ENCODE measurements at regions not wholly inside any gene's neighbourhood (a gene's known extent, or its start where the extent isn't known, plus 50 kb on each side); places are given as distances from the start of the nearest gene placed in this dataset.

DNA sequence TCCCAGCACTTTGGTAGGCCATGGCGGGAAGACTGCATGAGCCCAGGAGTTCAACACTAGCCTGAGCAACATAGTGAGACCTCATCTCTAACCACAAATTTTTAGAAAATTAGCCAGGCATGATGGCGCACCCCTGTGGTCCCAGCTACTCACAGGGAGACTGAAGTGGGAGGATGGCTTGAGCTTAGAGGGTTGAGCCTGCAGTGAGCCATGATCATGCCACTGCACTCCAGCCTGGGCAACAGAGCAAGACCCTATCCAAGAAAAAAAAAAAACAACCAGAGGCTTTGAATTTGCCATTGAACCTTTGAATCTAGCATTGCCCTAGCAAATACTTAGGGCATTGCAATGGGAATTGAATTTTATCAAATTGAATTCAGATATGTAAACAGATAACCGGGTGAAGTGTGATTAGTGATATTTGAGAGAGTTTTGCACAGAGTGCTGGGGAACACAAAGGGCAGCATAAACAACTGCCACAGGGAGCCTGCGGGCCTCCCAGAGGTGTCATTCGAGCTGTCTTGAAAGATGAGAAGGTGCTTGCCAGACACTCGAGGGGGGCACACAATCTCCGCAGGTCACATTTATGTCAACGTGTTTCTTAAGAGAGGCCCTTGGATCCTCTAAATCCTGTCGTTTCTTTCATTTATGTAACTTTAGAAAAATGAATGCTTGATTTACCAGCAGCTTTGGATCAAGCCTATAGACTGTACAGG, 200.3 kb downstream of the AASDH start:
- Mint-ChIP-seq H3K27ac (no peak overlapping the region), H3K4me1 (ENCODE audit: low read depth) (no peaks in the 10 kb centered on the region), H3K36me3 (ENCODE audit: insufficient read depth in 2 of 2) (no peaks in the 10 kb centered on the region), H3K4me3 (no peak overlapping the region), H3K27me3 (ENCODE audit: low read depth) (peaks cover 6% of the 10 kb centered on the region), H3K9me3 (peaks cover 0 to 2% of the 10 kb centered on the region in 2 donors)
- no peak for ATAC-seq (replicated peaks in 1 of 2)
- no peak for DNase-seq

DNA sequence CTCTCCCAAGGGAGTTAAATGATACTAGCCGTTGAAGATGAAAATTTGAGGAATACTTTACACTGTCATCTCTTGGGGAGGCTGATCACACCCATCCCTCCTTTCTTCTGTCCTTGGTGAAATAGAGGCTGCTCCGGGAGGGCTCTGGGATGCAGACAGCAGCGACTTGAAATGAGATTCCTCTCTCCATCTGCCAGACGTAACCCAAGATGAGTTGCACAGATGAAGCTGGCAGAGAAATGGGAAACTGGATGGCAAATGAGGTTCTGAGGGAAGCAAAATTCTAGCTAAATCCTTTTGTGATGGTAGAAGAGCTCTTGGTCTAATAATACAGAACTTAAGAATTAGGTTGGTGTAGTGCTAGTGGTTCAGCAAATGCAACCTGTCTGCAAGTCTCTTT, 201.4 kb downstream of the AASDH start:
- peaks cover 11% of the 10 kb centered on the region for H3K4me1 Mint-ChIP-seq (ENCODE audit: low read depth)
- ATAC-seq (replicated peaks in 1 of 2): no peak
- H3K27me3 Mint-ChIP-seq (ENCODE audit: low read depth): peaks cover 6% of the 10 kb centered on the region

DNA sequence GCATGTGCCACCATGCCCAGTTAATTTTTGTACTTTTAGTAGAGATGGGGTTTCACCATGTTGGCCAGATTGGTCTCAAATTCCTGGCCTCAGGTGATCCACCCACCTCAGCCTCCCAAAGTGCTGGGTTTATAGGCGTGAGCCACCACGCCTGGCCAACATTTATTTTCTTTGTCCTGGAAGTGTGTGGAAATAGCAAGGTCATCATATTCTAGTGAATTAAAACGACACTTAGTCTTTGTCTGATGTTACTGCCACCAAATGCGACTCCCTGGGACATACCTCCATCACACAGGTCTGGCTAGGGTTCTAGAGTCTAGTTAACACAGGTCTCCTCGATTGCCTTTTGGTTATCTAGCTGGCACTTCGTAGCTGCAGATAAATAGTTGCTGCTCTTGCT, 203.1 kb downstream of the AASDH start:
- Mint-ChIP-seq H3K9me3 (no peaks in the 10 kb centered on the region), H3K4me3 (no peak overlapping the region), H3K4me1 (ENCODE audit: low read depth) (peaks cover 13% of the 10 kb centered on the region), H3K27ac (no peak overlapping the region), H3K27me3 (ENCODE audit: low read depth) (peaks cover 6% of the 10 kb centered on the region), H3K36me3 (ENCODE audit: insufficient read depth in 2 of 2) (no peaks in the 10 kb centered on the region)
- DNase-seq (no peak), ATAC-seq (replicated peaks in 1 of 2) (no peak)

More for the DNA sequence above, 201.4 kb downstream of the AASDH start:
- Mint-ChIP-seq H3K36me3 (ENCODE audit: insufficient read depth in 2 of 2) (no peaks in the 10 kb centered on the region), H3K9me3 (no peaks in the 10 kb centered on the region), H3K27ac (no peak overlapping the region), H3K4me3 (no peak overlapping the region)
- DNase-seq: no peak

DNA sequence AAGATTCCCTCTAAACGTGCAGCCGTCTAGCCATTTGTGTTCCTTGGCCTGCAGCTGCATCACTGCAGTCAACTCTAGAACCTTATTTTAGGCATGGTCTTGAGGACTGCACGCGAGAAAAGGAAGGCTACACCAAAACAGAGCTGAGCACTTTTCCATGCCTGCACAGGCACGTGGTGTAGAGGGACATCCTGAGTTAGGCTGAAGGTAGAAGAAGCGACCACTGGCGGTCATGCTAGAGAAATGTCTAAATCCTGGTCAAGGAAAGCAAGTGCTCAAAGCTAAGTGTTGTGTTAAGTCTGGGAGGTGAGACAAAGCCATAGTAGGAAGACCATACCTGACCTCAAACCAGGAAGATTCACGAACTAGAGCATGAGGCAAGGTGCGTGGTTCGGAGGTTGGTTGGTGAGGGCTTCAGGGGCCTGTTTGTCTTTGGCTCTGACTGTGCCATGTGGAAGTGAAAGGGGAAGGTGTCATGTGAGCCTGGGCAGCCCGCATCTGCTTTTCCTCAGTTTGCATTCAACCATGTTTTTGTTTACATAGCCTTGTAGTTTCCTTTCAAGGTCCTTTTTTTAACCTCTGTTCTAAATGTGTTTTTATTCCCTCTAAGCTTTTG, 203.8 kb downstream of the AASDH start:
- Mint-ChIP-seq H3K4me1 (ENCODE audit: low read depth) (peaks cover 13% of the 10 kb centered on the region), H3K27ac (no peak overlapping the region), H3K4me3 (no peak overlapping the region), H3K36me3 (ENCODE audit: insufficient read depth in 2 of 2) (no peaks in the 10 kb centered on the region), H3K9me3 (no peaks in the 10 kb centered on the region), H3K27me3 (ENCODE audit: low read depth) (peaks cover 2% of the 10 kb centered on the region)
- ATAC-seq (replicated peaks in 1 of 2): no peak
- no peak for DNase-seq

GRCh38 chr4:56182356-56182755, 204.9 kb downstream of the AASDH start:
- Mint-ChIP-seq H3K4me1 (ENCODE audit: low read depth) (peaks cover 13% of the 10 kb centered on the region), H3K9me3 (peaks cover 0 to 4% of the 10 kb centered on the region in 2 donors), H3K36me3 (ENCODE audit: insufficient read depth in 2 of 2) (peaks cover 0 to 2% of the 10 kb centered on the region in 2 donors), H3K27ac (peak overlapping the region; percentile 35), H3K27me3 (ENCODE audit: low read depth) (peaks cover 8% of the 10 kb centered on the region), H3K4me3 (no peak overlapping the region)
- ATAC-seq (replicated peaks in 1 of 2) (no peak), DNase-seq (no peak)

DNA sequence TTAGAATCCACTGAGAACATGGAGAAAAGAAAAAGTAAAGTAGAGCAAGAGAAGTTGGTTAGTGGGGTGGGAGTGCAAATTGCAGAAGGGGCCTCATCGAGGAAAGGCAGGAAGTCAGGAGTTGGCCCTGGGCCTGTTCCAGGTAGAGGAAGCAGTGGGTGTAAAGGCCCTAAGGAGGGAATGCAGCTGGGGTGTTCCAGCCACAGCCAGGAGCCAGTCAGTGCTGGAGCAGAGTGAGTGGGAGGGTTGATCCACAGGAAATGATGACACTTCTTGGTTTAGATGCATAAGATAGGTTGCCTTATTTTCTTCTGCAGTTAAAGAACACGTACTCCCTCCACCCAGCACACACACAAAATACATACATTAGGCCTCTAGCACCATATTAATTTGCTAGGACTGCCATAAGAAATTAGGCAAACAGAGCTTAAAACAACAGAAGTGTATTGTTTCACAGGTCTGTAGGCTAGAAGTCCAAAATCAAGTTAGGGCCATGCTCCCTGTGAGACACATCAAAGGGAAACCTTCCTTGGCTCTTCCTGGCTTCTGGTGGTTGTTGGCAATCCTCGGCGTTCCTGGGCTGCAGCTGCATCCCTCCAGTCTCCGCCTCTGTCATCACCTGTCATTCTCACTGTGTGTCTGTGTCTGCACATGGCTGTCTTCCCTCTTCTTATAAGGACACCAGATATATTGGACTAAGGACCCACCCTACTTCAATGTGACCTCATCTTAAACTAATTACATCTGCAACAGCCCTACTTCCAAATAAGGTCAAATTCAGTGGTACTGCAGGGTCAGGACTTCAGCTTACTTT, 205.9 kb downstream of the AASDH start:
- H3K27ac Mint-ChIP-seq: peak overlapping the region; percentile 87
- peak; percentile 69 to 100 for ATAC-seq (replicated peaks in 1 of 2)
- DNase-seq: peak; percentile 10 to 55
- H3K27me3 Mint-ChIP-seq (ENCODE audit: low read depth): peaks cover 8% of the 10 kb centered on the region
- peaks cover 5 to 9% of the 10 kb centered on the region in 2 donors for H3K9me3 Mint-ChIP-seq
- peaks cover 13% of the 10 kb centered on the region for H3K4me1 Mint-ChIP-seq (ENCODE audit: low read depth)
- peak overlapping the region; percentile 14 to 63 for H3K4me3 Mint-ChIP-seq
- H3K36me3 Mint-ChIP-seq (ENCODE audit: insufficient read depth in 2 of 2): peaks cover 2 to 9% of the 10 kb centered on the region in 2 donors

- peaks cover 1 to 5% of the 10 kb centered on the region in 2 donors for H3K36me3 Mint-ChIP-seq (ENCODE audit: insufficient read depth in 2 of 2)
- H3K27ac Mint-ChIP-seq: no peak overlapping the region
- DNase-seq (no peak), ATAC-seq (replicated peaks in 1 of 2) (no peak)
- H3K4me1 Mint-ChIP-seq (ENCODE audit: low read depth): no peaks in the 10 kb centered on the region
- H3K4me3 Mint-ChIP-seq: no peak overlapping the region
- H3K9me3 Mint-ChIP-seq: peaks cover 2 to 3% of the 10 kb centered on the region in 2 donors
- peaks cover 37% of the 10 kb centered on the region for H3K27me3 Mint-ChIP-seq (ENCODE audit: low read depth)
These were observed 218.2 kb downstream of the AASDH start for GRCh38 chr4:56169061-56169460.

DNA sequence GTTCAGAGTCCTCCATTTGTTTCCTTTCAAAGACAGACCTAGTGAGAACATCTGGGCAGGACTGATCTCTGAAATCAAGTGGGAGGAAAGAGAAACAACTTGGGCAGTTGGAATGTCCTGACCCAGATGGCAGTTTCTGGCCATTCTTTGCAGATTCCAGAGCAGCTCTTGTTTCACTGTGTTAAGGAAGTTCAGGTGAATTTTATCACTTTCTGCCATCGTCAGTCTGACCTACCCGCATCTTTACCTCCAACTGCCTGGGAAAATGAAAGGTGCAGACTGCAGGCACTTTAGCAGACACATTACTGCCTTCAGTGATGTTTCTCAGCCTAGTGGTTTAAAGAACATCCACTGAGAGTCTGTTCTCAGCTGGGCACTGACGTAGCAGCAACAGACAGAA, 216.2 kb downstream of the CEP135 start:
- no peak overlapping the region for H3K4me3 Mint-ChIP-seq
- peaks cover 1 to 5% of the 10 kb centered on the region in 2 donors for H3K36me3 Mint-ChIP-seq (ENCODE audit: insufficient read depth in 2 of 2)
- DNase-seq: no peak
- H3K9me3 Mint-ChIP-seq: peaks cover 2 to 3% of the 10 kb centered on the region in 2 donors
- no peaks in the 10 kb centered on the region for H3K4me1 Mint-ChIP-seq (ENCODE audit: low read depth)
- H3K27ac Mint-ChIP-seq: no peak overlapping the region
- H3K27me3 Mint-ChIP-seq (ENCODE audit: low read depth): peaks cover 23% of the 10 kb centered on the region
- no peak for ATAC-seq (replicated peaks in 1 of 2)

GRCh38 chr4:56160636-56161035, 211.9 kb downstream of the CEP135 start:
- DNase-seq (no peak), ATAC-seq (replicated peaks in 1 of 2) (no peak)
- no peak overlapping the region for H3K27ac Mint-ChIP-seq
- H3K36me3 Mint-ChIP-seq (ENCODE audit: insufficient read depth in 2 of 2): no peaks in the 10 kb centered on the region
- H3K9me3 Mint-ChIP-seq: no peaks in the 10 kb centered on the region
- H3K4me1 Mint-ChIP-seq (ENCODE audit: low read depth): no peaks in the 10 kb centered on the region
- H3K4me3 Mint-ChIP-seq: no peak overlapping the region
- H3K27me3 Mint-ChIP-seq (ENCODE audit: low read depth): peaks cover 7% of the 10 kb centered on the region

- Mint-ChIP-seq H3K4me1 (ENCODE audit: low read depth) (no peaks in the 10 kb centered on the region), H3K9me3 (no peaks in the 10 kb centered on the region), H3K36me3 (ENCODE audit: insufficient read depth in 2 of 2) (no peaks in the 10 kb centered on the region), H3K27ac (no peak overlapping the region), H3K27me3 (ENCODE audit: low read depth) (no peaks in the 10 kb centered on the region), H3K4me3 (no peak overlapping the region)
- ATAC-seq (replicated peaks in 1 of 2) (peak; percentile 79 to 86), DNase-seq (peak; percentile 20 to 26)
These were observed 209.7 kb downstream of the CEP135 start for GRCh38 chr4:56158483-56158882.

- H3K27ac Mint-ChIP-seq: no peak overlapping the region
- H3K4me3 Mint-ChIP-seq: no peak overlapping the region
- H3K36me3 Mint-ChIP-seq (ENCODE audit: insufficient read depth in 2 of 2): no peaks in the 10 kb centered on the region
- no peaks in the 10 kb centered on the region for H3K27me3 Mint-ChIP-seq (ENCODE audit: low read depth)
- no peak for ATAC-seq (replicated peaks in 1 of 2)
- DNase-seq: no peak
- H3K4me1 Mint-ChIP-seq (ENCODE audit: low read depth): no peaks in the 10 kb centered on the region
- H3K9me3 Mint-ChIP-seq: no peaks in the 10 kb centered on the region
These were observed 207.4 kb downstream of the CEP135 start for GRCh38 chr4:56156141-56156540.

DNA sequence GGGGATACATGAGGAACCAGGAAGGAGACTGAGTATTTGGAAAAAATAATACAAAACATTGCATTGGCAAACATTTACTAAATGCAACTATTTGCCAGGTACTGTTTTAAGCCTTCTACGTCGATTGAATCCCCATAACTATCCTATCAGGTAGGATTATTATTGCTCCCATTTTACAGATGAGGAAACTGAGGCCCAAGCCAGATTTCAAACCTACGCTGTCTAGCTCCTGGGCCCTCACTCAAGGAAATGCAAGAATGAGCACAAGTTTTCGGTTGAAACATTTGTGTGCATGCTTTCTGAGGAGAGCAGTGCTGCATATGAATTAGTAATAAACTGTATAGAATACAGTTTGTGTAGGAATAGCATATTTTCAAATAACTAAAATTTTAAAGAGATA, 206.7 kb downstream of the CEP135 start:
- no peaks in the 10 kb centered on the region for H3K27me3 Mint-ChIP-seq (ENCODE audit: low read depth)
- DNase-seq (no peak), ATAC-seq (replicated peaks in 1 of 2) (no peak)
- H3K27ac Mint-ChIP-seq: no peak overlapping the region
- H3K9me3 Mint-ChIP-seq: no peaks in the 10 kb centered on the region
- H3K4me1 Mint-ChIP-seq (ENCODE audit: low read depth): no peaks in the 10 kb centered on the region
- H3K36me3 Mint-ChIP-seq (ENCODE audit: insufficient read depth in 2 of 2): no peaks in the 10 kb centered on the region
- H3K4me3 Mint-ChIP-seq: no peak overlapping the region

DNA sequence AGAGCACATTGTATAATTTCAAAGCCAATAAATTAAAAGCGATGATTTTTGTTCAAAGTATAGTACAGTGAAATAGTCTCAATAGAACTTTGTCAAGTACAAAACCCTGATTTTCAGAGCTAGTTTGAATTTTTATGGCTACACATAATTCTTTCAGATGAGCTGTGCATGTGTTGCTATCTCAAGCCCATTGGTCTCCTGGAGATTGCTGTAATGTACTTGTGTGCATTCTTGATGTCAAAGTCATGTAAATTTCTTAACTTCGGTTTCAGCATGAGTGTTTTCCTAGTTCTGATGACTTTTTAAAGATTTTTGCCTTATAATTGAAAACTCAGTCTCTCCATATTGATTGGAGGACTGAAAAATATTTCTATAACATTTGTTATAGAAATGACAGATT, 200.8 kb downstream of the CEP135 start:
- no peak overlapping the region for H3K27ac Mint-ChIP-seq
- H3K4me3 Mint-ChIP-seq: no peak overlapping the region
- no peaks in the 10 kb centered on the region for H3K36me3 Mint-ChIP-seq (ENCODE audit: insufficient read depth in 2 of 2)
- no peaks in the 10 kb centered on the region for H3K9me3 Mint-ChIP-seq
- ATAC-seq (replicated peaks in 1 of 2) (no peak), DNase-seq (no peak)
- H3K4me1 Mint-ChIP-seq (ENCODE audit: low read depth): no peaks in the 10 kb centered on the region
- H3K27me3 Mint-ChIP-seq (ENCODE audit: low read depth): peaks cover 5% of the 10 kb centered on the region

All from activated T-cell treated with anti-CD3 and anti-CD28 coated beads, Interleukin-2, amount 50 U/mL, for 72 hours (primary cell).